H1 (cell line): ENCODE measurements at regions not wholly inside any gene's neighbourhood (a gene's known extent, or its start where the extent isn't known, plus 50 kb on each side); places are given as distances from the start of the nearest gene placed in this dataset.

Experiments
- CTCF ChIA-PET: fragments of 300-600 bp; sonication (Branson Sonifier 250); formaldehyde crosslinking; loops from one replicate; lab custom pipeline; 2021; ENCODE audit not compliant: partially characterized antibody; lab: Charles Lee
- POLR2A ChIA-PET: fragments of 300-600 bp; sonication (Branson Sonifier 250); formaldehyde crosslinking; loops from one replicate; lab custom pipeline; 2021; ENCODE audit warnings: inconsistent platforms; ENCODE audit not compliant: partially characterized antibody; lab: Charles Lee
- DNase-seq, 2 experiments: peaks; one replicate each; pipeline versions ENCODE4 v3.0.0 to v3.0.0-alpha.2; 2010 to 2022; ENCODE audit warnings: low spot score in 2 of 2, low read depth in 1 of 2, mixed read lengths in 1 of 2
- FAIRE-seq: peaks from 2 replicates; lab custom pipeline; 2011; peaks lifted over from hg19 to GRCh38; lab: Jason Lieb, UNC
- H2AFZ ChIP-seq: 2 replicates; pipeline ENCODE4 v1.8.1; 2012; ENCODE audit warnings: low read length, inconsistent platforms
- H2AK5ac ChIP-seq: 2 replicates; pipeline ENCODE4 v1.6.1; 2013; ENCODE audit warnings: low read depth, low read length
- H2BK120ac ChIP-seq: replicated peaks from 2 replicates; pipeline ENCODE3; 2013; ENCODE audit warnings: low read depth, low read length, inconsistent platforms
- H2BK12ac ChIP-seq: 2 replicates; pipeline ENCODE4 v1.6.1; 2013; ENCODE audit warnings: low read depth, low read length
- H2BK15ac ChIP-seq: 2 replicates; pipeline ENCODE4 v1.6.1; 2013; ENCODE audit warnings: low read length
- H2BK20ac ChIP-seq: 2 replicates; pipeline ENCODE4 v1.6.1; 2013; ENCODE audit warnings: low read length
- H2BK5ac ChIP-seq: 2 replicates; pipeline ENCODE4 v1.6.1; 2013; ENCODE audit warnings: low read depth, low read length
- H3K14ac ChIP-seq: 2 replicates; pipeline ENCODE4 v1.6.1; 2013; ENCODE audit warnings: inconsistent platforms; ENCODE audit not compliant: insufficient read length
- H3K18ac ChIP-seq: 2 replicates; pipeline ENCODE4 v1.6.1; 2013; ENCODE audit warnings: low read length; ENCODE audit errors: extremely low read depth
- H3K23ac ChIP-seq: 2 replicates; pipeline ENCODE4 v1.6.1; 2013; ENCODE audit warnings: inconsistent platforms; ENCODE audit not compliant: insufficient read length
- H3K23me2 ChIP-seq: 2 replicates; pipeline ENCODE4 v1.6.1; 2013; ENCODE audit warnings: low read depth, low read length
- H3K27ac ChIP-seq: 2 replicates; pipeline ENCODE4 v1.6.1; 2011; ENCODE audit warnings: low read depth, low read length, inconsistent platforms
- H3K27me3 ChIP-seq, 4 experiments: replicated peaks in 1 of 4; 1 replicate in 1 of 4; 2 replicates in 3 of 4; pipeline versions ENCODE4 v1.6.1 to v1.8.1; 2011 to 2013; ENCODE audit warnings: low read length in 3 of 4, mild to moderate bottlenecking in 3 of 4, inconsistent platforms in 2 of 4, mixed read lengths in 2 of 4, moderate library complexity in 1 of 4; ENCODE audit not compliant: control insufficient read depth in 3 of 4, insufficient read depth in 3 of 4; ENCODE audit errors: extremely low read depth in 1 of 4
- H3K36me3 ChIP-seq, 4 experiments: 2 replicates each; pipeline versions ENCODE4 v1.6.1 to v1.8.1; 2011 to 2013; ENCODE audit warnings: mild to moderate bottlenecking in 4 of 4, low read length in 3 of 4, moderate library complexity in 2 of 4, control low read depth in 1 of 4, inconsistent platforms in 1 of 4; ENCODE audit not compliant: insufficient read depth in 4 of 4, control insufficient read depth in 2 of 4
- H3K4ac ChIP-seq: replicated peaks from 2 replicates; pipeline ENCODE3; 2013; ENCODE audit warnings: low read length, low read depth, mixed read lengths, inconsistent platforms; ENCODE audit not compliant: insufficient read length
- H3K4me1 ChIP-seq, 4 experiments: replicated peaks in 1 of 4; 1 replicate in 1 of 4; 2 replicates in 3 of 4; pipeline versions ENCODE4 v1.6.1 to v1.8.1; 2011 to 2013; ENCODE audit warnings: low read length in 3 of 4, inconsistent platforms in 2 of 4, mixed read lengths in 1 of 4; ENCODE audit not compliant: insufficient read depth in 4 of 4, control insufficient read depth in 3 of 4
- H3K4me2 ChIP-seq, 2 experiments: 2 replicates each; pipeline versions ENCODE4 v1.6.1 to v1.8.1; 2011 to 2013; ENCODE audit warnings: low read depth in 2 of 2, low read length in 2 of 2, control low read depth in 1 of 2, inconsistent platforms in 1 of 2, mild to moderate bottlenecking in 1 of 2; ENCODE audit not compliant: insufficient read depth in 1 of 2
- H3K4me3 ChIP-seq, 4 experiments: fragments of 200-600, 300-600 bp in 1 of 4; sonication (generic), shearing (Covaris generic), sonication (Bioruptor Twin) in 1 of 4; 2 replicates each; pipeline versions ENCODE4 v1.5.1 to v1.8.1; 2011 to 2016; ENCODE audit warnings: low read length in 4 of 4, low read depth in 3 of 4, control low read depth in 2 of 4, inconsistent platforms in 2 of 4, mild to moderate bottlenecking in 2 of 4, mixed read lengths in 1 of 4, moderate library complexity in 1 of 4; ENCODE audit not compliant: insufficient read depth in 2 of 4; ENCODE audit errors: extremely low read depth in 1 of 4
- H3K56ac ChIP-seq: replicated peaks from 2 replicates; pipeline ENCODE3; 2013; ENCODE audit warnings: low read depth, mild to moderate bottlenecking, mixed read lengths, low read length, inconsistent platforms; ENCODE audit not compliant: insufficient read length
- H3K79me1 ChIP-seq: 2 replicates; pipeline ENCODE4 v1.6.1; 2013; ENCODE audit warnings: low read depth, low read length, control low read depth
- H3K79me2 ChIP-seq, 2 experiments: 2 replicates each; pipeline versions ENCODE4 v1.6.1 to v1.8.1; 2012 to 2013; ENCODE audit warnings: low read length in 2 of 2, mild to moderate bottlenecking in 2 of 2, inconsistent platforms in 1 of 2; ENCODE audit not compliant: insufficient read depth in 2 of 2, control insufficient read depth in 1 of 2
- H3K9ac ChIP-seq, 4 experiments: replicated peaks in 1 of 4; 1 replicate in 1 of 4; 2 replicates in 3 of 4; pipeline versions ENCODE4 v1.6.1 to v1.8.1; 2011 to 2013; ENCODE audit warnings: low read depth in 3 of 4, low read length in 3 of 4, control low read depth in 2 of 4, mild to moderate bottlenecking in 2 of 4, moderate library complexity in 2 of 4, inconsistent platforms in 1 of 4; ENCODE audit errors: extremely low read depth in 1 of 4
- H3K9me3 ChIP-seq, 2 experiments: 2 replicates each; pipeline versions ENCODE4 v1.6.1 to v1.8.1; 2012 to 2013; ENCODE audit warnings: mild to moderate bottlenecking in 2 of 2, moderate library complexity in 2 of 2, control low read depth in 1 of 2, inconsistent platforms in 1 of 2, low read depth in 1 of 2, low read length in 1 of 2, mixed read lengths in 1 of 2; ENCODE audit not compliant: insufficient read depth in 2 of 2
- H4K20me1 ChIP-seq, 2 experiments: replicated peaks in 1 of 2; 2 replicates each; pipeline versions ENCODE3 to v1.8.1; 2011 to 2013; ENCODE audit warnings: inconsistent platforms in 2 of 2, low read length in 2 of 2, mild to moderate bottlenecking in 1 of 2; ENCODE audit not compliant: insufficient read depth in 2 of 2, control insufficient read depth in 1 of 2
- H4K5ac ChIP-seq: 2 replicates; pipeline ENCODE4 v1.6.1; 2013; ENCODE audit warnings: low read length, low read depth, mixed read lengths, inconsistent platforms; ENCODE audit not compliant: insufficient read length
- H4K8ac ChIP-seq: 2 replicates; pipeline ENCODE4 v1.8.0; 2013; ENCODE audit warnings: mild to moderate bottlenecking, moderate library complexity, low read length, inconsistent platforms; ENCODE audit not compliant: insufficient read depth; ENCODE audit errors: extremely low read depth
- H4K91ac ChIP-seq: replicated peaks from 2 replicates; pipeline ENCODE3; 2013; ENCODE audit warnings: low read length, mixed read lengths, inconsistent platforms; ENCODE audit not compliant: insufficient read length
- BRCA1 ChIP-seq: IDR thresholded peaks from 2 replicates; pipeline ENCODE4 v1.6.1; 2012; ENCODE audit warnings: low read depth, low read length, improper control_type of control experiment
- CHD1 ChIP-seq: IDR thresholded peaks from 2 replicates; pipeline ENCODE4 v1.6.1; 2012; ENCODE audit warnings: low read depth, low read length, improper control_type of control experiment
- CHD2 ChIP-seq: IDR thresholded peaks from 2 replicates; pipeline ENCODE4 v1.6.1; 2012; ENCODE audit warnings: low read length, improper control_type of control experiment
- CREB1 ChIP-seq: IDR thresholded peaks from 2 replicates; pipeline ENCODE4 v1.6.1; 2012; ENCODE audit warnings: inconsistent platforms
- GABPA ChIP-seq: IDR thresholded peaks from 2 replicates; pipeline ENCODE4 v1.6.1; 2011; ENCODE audit warnings: mild to moderate bottlenecking, low read length, moderate library complexity, borderline replicate concordance; ENCODE audit not compliant: insufficient read depth
- JUN ChIP-seq: IDR thresholded peaks from 2 replicates; pipeline ENCODE4 v1.6.1; 2011; ENCODE audit warnings: low read depth, mild to moderate bottlenecking, improper control_type of control experiment, low read length
- JUND ChIP-seq: IDR thresholded peaks from 2 replicates; pipeline ENCODE4 v1.6.1; 2011; ENCODE audit warnings: mild to moderate bottlenecking, improper control_type of control experiment, low read length
- KDM1A ChIP-seq: fragments of 200-600, 300-600 bp; sonication (generic); IDR thresholded peaks from 2 replicates; pipeline ENCODE4 v1.7.1; 2016; ENCODE audit warnings: mild to moderate bottlenecking, low read length, borderline replicate concordance
- MAX ChIP-seq: IDR thresholded peaks from 2 replicates; pipeline ENCODE4 v1.6.1; 2012; ENCODE audit warnings: inconsistent platforms
- RBBP5 ChIP-seq: IDR thresholded peaks from 2 replicates; pipeline ENCODE4 v1.7.1; 2012; ENCODE audit warnings: low read depth, mild to moderate bottlenecking, inconsistent platforms, low read length, moderate library complexity, borderline replicate concordance
- SUZ12 ChIP-seq: fragments of 200-600 bp; sonication (generic); IDR thresholded peaks from 2 replicates; pipeline ENCODE4 v1.6.1; 2012; ENCODE audit warnings: mild to moderate bottlenecking, inconsistent platforms, low read length, moderate library complexity, mixed read lengths
- TAF1 ChIP-seq: IDR thresholded peaks from 2 replicates; pipeline ENCODE4 v1.6.1; 2011; ENCODE audit warnings: mild to moderate bottlenecking, low read depth, low read length
- TAF7 ChIP-seq: optimal IDR thresholded peaks from 2 replicates; pipeline ENCODE3; 2011; ENCODE audit warnings: low read depth, mild to moderate bottlenecking, inconsistent platforms, low read length, moderate library complexity, borderline replicate concordance
- YY1 ChIP-seq: IDR thresholded peaks from 2 replicates; pipeline ENCODE4 v1.6.1; 2011; ENCODE audit warnings: low read depth, mild to moderate bottlenecking, low read length
- WGBS, 2 experiments: shearing (Covaris generic) in 1 of 2; methylation state at CpG; one replicate each; pipeline versions ENCODE4 v1.1.6 to v1.1.7; 2013 to 2015; ENCODE audit warnings: low lambda C conversion rate in 2 of 2, mixed read lengths in 2 of 2, inconsistent platforms in 1 of 2, low coverage in 1 of 2, missing lambda C conversion rate in 1 of 2; ENCODE audit not compliant: insufficient replicate concordance in 2 of 2, insufficient coverage in 1 of 2, insufficient read length in 1 of 2; ENCODE audit errors: extremely low coverage in 1 of 2, missing lambda C conversion rate in 1 of 2; 5-methylcytosine and 5-hydroxymethylcytosine counted together

GRCh38 chr6:113170454-113170853 is 686.7 kb upstream of the MARCKS start:
- no peaks in the 10 kb centered on the region for H3K79me1 ChIP-seq
- no peaks in the 10 kb centered on the region for H3K36me3 ChIP-seq
- no peaks in the 10 kb centered on the region for H3K23me2 ChIP-seq
- H3K23ac ChIP-seq: no peak overlapping the region
- no peak overlapping the region for H4K8ac ChIP-seq
- H2BK120ac ChIP-seq: no peak overlapping the region
- no peak overlapping the region for H2BK20ac ChIP-seq
- H3K27me3 ChIP-seq: no peaks in the 10 kb centered on the region
- no peak overlapping the region for H3K18ac ChIP-seq
- no peaks in the 10 kb centered on the region for H3K9me3 ChIP-seq
- H2BK15ac ChIP-seq: no peak overlapping the region
- H2BK5ac ChIP-seq: no peak overlapping the region
- 100% methylated on average over 1 of the region's 1 CpG; no CpG with 5 or more reads in 1 of the 2 experiments for WGBS, 2 experiments
- no peak overlapping the region for H3K14ac ChIP-seq
- no peak overlapping the region for H2AK5ac ChIP-seq
- POLR2A ChIA-PET: no interaction called here
- no peak overlapping the region for H3K27ac ChIP-seq
- no peak overlapping the region for H2BK12ac ChIP-seq
- no peak overlapping the region for H3K4me2 ChIP-seq
- no peaks in the 10 kb centered on the region for H4K20me1 ChIP-seq
- H3K79me2 ChIP-seq: no peaks in the 10 kb centered on the region
- DNase-seq: no peak
- H4K5ac ChIP-seq: no peak overlapping the region
- H3K4ac ChIP-seq: no peak overlapping the region
- CTCF ChIA-PET: interaction anchor here (1.4 kb wide), 1 partner anchor 389 kb away, joined by 3 read pairs; no protein-coding TSS in a partner anchor
- no peak overlapping the region for H4K91ac ChIP-seq
- no peak overlapping the region for H3K9ac ChIP-seq
- no peaks in the 10 kb centered on the region for H3K4me1 ChIP-seq
- FAIRE-seq: no peak
- no peak overlapping the region for H2AFZ ChIP-seq
- no peak overlapping the region for H3K4me3 ChIP-seq
- no peak overlapping the region for H3K56ac ChIP-seq
- TF ChIP-seq JUND (no peak), YY1 (no peak), TAF1 (no peak), CREB1 (no peak), TAF7 (no peak), SUZ12 (no peak), JUN (no peak), CHD2 (no peak), MAX (no peak), CHD1 (no peak), GABPA (no peak), RBBP5 (no peak), KDM1A (no peak), BRCA1 (no peak)
